ENCODE measurements at regions not wholly inside any gene's neighbourhood (a gene's known extent, or its start where the extent isn't known, plus 50 kb on each side); places are given as distances from the start of the nearest gene placed in this dataset.
"Not testable (repeated sequence)": the region's sequence is repeated elsewhere in the genome, so short reads cannot be mapped to it uniquely, and the experiment has no call there.

DNA sequence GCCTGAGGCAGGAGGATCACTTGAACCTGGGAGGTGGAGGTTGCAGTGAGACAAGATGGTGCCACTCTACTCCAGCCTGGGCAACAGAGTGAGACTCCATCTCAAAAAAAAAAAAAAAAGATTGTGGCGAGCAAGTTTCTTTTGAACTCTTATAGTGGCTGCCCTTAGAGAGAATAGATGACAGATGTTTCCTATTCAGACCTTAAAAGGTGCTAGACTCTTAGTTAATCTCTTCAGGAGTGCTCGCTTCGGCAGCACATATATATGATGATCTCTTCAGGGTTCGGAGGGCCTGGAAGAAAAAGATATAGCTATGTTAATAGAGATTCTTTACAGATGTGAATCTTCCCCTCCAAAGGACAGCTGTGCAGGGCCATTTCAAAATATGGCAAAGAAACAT, 73.1 kb upstream of the AMN1 start:
- no peak for DNase-seq
- intact Hi-C loops (cut with micrococcal nuclease): loop anchor here (5.0 kb wide), 1 partner anchor 160 kb away; no protein-coding TSS in a partner anchor
- Mint-ChIP-seq H3K27ac (no peak overlapping the region), H3K9me3 (peaks cover 11% of the 10 kb centered on the region), H3K4me1 (peaks cover 28% of the 10 kb centered on the region), H3K36me3 (ENCODE audit: low read depth) (no peaks in the 10 kb centered on the region), H3K4me3 (no peak overlapping the region), H3K27me3 (no peaks in the 10 kb centered on the region)

DNA sequence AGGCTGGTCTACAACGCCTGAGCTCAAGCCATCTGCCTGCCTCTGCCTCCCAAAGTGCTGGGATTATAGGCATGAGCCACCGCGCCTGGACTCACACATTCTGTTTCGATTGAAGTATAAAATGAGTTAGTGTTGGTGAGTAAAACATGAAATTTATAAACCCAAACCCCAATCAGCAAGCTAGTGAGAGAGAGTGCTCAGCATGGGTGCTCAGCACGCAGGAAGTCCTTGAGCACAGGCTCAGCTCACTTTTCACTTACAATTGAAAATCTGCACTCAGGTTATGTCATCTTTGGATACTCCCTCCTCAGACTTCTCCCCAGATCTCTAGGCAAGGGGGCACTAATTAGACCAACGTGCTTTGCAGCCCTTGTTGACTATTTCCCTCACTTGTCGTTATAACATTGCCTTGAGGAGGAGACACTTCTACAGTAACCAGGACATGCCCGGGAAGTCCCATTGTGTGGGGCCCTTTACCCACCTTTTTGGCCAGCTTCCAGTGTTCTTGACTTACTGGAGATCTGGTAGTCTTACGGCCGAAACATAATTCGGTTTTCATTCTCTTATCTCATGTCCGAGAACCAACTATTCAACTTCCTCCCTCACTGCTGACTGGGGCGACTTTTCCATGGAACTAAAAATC, 68.5 kb upstream of the AMN1 start:
- Mint-ChIP-seq H3K4me3 (no peak overlapping the region), H3K9me3 (peaks cover 11% of the 10 kb centered on the region), H3K27ac (no peak overlapping the region), H3K4me1 (peaks cover 13% of the 10 kb centered on the region), H3K27me3 (no peaks in the 10 kb centered on the region), H3K36me3 (ENCODE audit: low read depth) (no peaks in the 10 kb centered on the region)
- no peak for DNase-seq
- intact Hi-C loops (cut with micrococcal nuclease): no loop called here

DNA sequence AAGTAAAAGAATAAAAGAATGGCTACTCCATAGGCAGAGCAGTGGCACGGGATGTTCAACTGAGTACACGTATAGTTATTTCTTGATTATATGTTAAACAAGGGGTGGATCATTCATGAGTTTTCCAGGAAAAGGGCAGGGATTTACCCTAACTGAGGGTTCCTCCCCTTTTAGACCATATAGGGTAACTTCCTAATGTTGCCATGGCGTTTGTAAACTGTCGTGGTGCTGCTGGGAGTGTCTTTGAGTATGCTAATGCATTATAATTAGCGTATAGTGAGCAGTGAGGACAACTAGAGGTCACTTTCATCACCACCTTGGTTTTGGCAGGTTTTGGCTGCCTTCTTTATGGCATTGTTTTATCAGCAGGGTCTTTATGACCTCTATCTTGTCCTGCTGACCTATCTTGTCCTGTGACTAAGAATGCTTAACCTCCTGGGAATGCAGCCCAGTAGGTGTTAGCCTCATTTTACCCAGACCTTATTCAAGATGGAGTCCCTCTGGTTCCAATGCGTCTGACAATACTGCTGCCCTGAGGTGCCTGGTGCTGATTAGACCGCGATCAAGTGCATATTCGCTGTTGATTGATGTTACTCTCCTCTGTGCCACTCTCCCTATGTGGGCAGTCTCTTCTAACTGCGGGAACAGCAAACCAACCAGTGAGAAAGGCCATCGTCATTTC, 67.6 kb upstream of the AMN1 start:
- H3K27ac Mint-ChIP-seq: no peak overlapping the region
- no peaks in the 10 kb centered on the region for H3K27me3 Mint-ChIP-seq
- no peak for DNase-seq
- no peak overlapping the region for H3K4me3 Mint-ChIP-seq
- intact Hi-C loops (cut with micrococcal nuclease): no loop called here
- no peaks in the 10 kb centered on the region for H3K36me3 Mint-ChIP-seq (ENCODE audit: low read depth)
- H3K9me3 Mint-ChIP-seq: peaks cover 11% of the 10 kb centered on the region
- H3K4me1 Mint-ChIP-seq: peaks cover 9% of the 10 kb centered on the region

DNA sequence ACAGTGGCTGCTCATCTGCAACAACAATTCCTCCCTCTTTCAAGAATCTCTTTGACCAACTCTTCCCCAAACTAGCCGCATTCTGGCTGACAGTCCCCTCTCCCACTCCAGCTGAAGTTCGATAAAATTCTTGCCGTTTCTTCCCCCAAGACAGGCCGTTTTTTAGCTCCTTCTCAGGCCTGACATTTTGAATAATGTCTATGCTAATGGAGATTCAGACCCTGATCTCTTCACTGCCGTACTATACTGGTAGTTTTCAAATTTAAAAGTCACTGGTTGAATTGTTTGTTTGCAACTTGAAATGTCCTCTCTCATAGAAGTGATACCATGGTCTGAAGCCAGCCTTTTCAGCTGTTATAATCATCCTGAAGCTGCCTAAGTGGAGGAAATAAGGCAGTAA, 65.9 kb upstream of the AMN1 start:
- intact Hi-C loops (cut with micrococcal nuclease): no loop called here
- Mint-ChIP-seq H3K4me1 (peaks cover 20% of the 10 kb centered on the region), H3K27ac (no peak overlapping the region), H3K27me3 (no peaks in the 10 kb centered on the region), H3K9me3 (peaks cover 8% of the 10 kb centered on the region), H3K36me3 (ENCODE audit: low read depth) (no peaks in the 10 kb centered on the region), H3K4me3 (no peak overlapping the region)
- no peak for DNase-seq

DNA sequence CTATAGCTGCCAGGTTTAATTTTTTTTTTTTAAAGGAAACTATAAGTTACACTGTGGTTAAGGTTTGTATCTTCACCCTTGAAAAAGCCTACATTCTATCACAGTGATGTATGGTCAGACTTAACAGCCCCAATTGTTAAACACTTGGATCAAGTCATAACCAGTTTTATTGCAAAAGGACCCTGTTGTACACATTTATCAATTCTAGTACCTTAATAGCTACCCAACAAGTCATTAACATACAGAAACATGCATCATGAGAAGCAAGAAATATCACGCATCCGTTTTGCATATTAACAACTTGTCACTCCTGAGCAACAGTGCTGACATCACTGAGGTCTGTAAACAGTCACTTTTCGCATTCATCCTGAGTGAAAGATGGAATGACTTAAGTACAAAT, 62.4 kb upstream of the AMN1 start:
- H3K4me3 Mint-ChIP-seq; intact Hi-C loops (cut with micrococcal nuclease); H3K36me3 Mint-ChIP-seq (ENCODE audit: low read depth); H3K9me3 Mint-ChIP-seq; H3K27ac Mint-ChIP-seq; H3K27me3 Mint-ChIP-seq; DNase-seq: not testable (repeated sequence)
- peaks cover 11% of the 10 kb centered on the region for H3K4me1 Mint-ChIP-seq

DNA sequence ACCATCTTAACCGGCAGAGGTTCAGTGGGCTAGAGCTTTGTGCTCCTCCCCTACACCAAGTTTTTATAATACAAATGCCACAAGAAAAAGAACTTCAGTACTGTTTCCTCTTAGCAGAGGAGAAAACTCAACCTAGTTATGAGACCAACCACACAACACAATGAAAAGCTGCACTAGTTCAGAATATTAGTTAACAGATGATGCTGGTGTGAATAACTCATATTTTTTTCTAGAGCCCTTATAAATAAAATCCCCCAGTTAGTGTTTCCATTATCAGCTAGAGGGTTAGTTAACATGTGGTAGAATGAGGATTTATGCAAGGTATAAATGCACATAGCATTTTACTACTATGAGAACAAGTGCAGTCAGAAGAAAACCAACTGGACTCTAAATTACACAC, 61.9 kb upstream of the AMN1 start:
- H3K27me3 Mint-ChIP-seq: no peaks in the 10 kb centered on the region
- DNase-seq: no peak
- intact Hi-C loops (cut with micrococcal nuclease): no loop called here
- H3K27ac Mint-ChIP-seq: no peak overlapping the region
- no peaks in the 10 kb centered on the region for H3K9me3 Mint-ChIP-seq
- peaks cover 11% of the 10 kb centered on the region for H3K4me1 Mint-ChIP-seq
- no peaks in the 10 kb centered on the region for H3K36me3 Mint-ChIP-seq (ENCODE audit: low read depth)
- no peak overlapping the region for H3K4me3 Mint-ChIP-seq

DNA sequence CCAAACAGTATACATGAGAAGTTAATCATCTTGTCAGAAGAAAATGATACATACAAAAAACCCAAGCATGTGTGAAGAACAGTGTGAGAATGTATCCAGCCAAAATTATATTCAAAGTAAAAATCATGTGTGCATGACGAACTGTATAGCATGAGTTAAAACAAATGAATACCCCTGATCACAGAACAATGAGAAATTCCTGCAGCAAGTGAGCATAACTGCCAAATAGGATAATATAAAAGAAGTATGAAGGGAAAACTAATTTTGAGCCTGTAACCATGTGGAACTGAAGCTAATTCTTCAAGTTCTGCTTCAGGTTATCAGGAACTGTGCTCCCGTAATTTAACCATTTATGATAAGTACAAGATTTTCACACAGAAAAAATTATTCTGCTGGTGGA, 56.5 kb upstream of the AMN1 start:
- Mint-ChIP-seq H3K27ac (no peak overlapping the region), H3K36me3 (ENCODE audit: low read depth) (peaks cover 3% of the 10 kb centered on the region), H3K4me1 (peaks cover under 1% of the 10 kb centered on the region), H3K4me3 (no peak overlapping the region), H3K9me3 (peaks cover 12% of the 10 kb centered on the region), H3K27me3 (no peaks in the 10 kb centered on the region)
- DNase-seq: no peak
- intact Hi-C loops (cut with micrococcal nuclease): no loop called here

DNA sequence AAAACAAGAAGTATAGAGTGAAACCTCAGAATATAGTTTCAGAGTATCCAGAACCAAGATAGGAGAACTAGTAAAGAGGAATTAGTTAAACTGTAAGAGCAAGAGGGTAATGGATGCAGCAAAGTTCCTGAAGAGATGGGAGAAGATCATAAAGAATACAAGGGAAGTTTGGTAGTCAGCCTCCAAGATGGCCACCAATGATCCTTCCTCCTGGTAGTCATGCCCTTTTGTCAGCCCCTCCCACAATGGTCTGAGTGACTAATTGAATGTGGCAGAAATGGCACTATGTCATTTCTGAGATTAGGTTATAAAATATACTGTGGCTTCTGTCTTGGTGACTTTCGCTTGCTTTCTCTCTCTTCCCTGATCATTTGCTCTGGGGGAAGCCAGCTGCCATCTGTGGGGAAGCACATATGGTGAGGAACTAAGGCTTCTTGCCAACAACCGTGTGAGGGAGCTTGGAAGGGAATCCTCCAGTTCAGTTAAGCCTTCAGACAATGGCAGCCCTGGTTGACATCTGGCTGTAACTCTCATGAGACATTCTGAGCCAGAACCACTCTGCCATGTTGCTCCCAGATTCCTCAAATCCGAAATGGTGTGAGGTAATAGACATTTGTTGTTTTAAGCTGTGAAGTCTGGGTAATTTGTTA, 55.3 kb upstream of the AMN1 start:
- Mint-ChIP-seq H3K27ac (no peak overlapping the region), H3K36me3 (ENCODE audit: low read depth) (peaks cover 3% of the 10 kb centered on the region), H3K4me3 (no peak overlapping the region), H3K27me3 (no peaks in the 10 kb centered on the region), H3K4me1 (no peaks in the 10 kb centered on the region), H3K9me3 (peaks cover 12% of the 10 kb centered on the region)
- DNase-seq: no peak
- intact Hi-C loops (cut with micrococcal nuclease): no loop called here

DNA sequence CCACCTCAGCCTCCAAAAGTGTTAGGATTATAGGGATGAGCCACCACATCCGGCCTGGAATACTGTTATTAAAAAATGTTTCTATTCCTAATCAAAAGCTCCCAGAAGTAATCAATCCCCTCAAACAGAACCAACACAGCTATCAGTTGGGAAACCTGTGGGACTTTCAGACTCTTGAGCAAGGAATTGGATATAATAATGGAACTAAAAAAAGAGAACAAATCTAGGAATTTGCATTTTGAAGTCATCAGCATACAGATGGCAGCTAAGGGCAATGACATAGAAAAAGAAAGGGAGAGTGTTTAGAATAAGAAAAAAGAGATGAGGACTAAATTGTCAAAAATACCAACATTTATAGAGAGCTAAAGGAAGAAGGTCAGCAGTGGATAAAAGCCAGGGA, 54.7 kb upstream of the AMN1 start:
- H3K27me3 Mint-ChIP-seq: no peaks in the 10 kb centered on the region
- peaks cover 12% of the 10 kb centered on the region for H3K9me3 Mint-ChIP-seq
- H3K4me1 Mint-ChIP-seq: no peaks in the 10 kb centered on the region
- H3K36me3 Mint-ChIP-seq (ENCODE audit: low read depth): peaks cover 3% of the 10 kb centered on the region
- no peak overlapping the region for H3K4me3 Mint-ChIP-seq
- intact Hi-C loops (cut with micrococcal nuclease): no loop called here
- no peak for DNase-seq
- H3K27ac Mint-ChIP-seq: no peak overlapping the region

DNA sequence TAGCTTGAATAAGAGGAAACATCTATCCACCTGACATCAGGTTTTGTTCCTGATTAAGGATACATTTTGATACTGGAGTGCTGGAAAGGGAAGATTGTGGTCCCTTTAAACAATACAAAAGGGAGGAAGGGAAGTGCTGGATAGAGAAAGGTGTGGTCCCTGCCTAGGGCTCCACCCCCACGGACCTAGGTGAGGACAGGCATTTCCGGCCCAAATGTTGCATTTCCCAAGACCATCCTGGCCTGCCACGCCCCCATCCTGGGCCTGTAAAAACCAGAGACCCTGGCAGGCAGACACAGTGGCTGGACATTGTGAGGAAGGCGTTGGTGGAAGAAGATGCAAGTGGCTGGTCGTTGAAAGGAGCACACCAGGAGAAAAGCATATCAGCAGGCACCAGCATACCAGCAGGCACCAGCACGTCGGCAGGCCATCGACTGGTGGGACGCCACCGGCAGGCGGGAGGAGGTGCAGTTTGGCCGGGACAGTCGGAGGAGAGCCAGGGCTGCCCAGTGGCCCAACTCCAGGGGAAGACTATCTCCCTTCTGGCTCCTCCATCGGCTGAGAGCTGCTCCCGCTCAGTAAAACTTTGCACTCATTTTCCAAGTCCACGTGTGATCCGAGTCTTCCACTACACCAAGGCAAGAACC, 53.2 kb upstream of the AMN1 start:
- H3K27me3 Mint-ChIP-seq: no peaks in the 10 kb centered on the region
- H3K4me3 Mint-ChIP-seq: no peak overlapping the region
- peaks cover 3% of the 10 kb centered on the region for H3K36me3 Mint-ChIP-seq (ENCODE audit: low read depth)
- H3K27ac Mint-ChIP-seq: no peak overlapping the region
- H3K4me1 Mint-ChIP-seq: no peaks in the 10 kb centered on the region
- peaks cover 12% of the 10 kb centered on the region for H3K9me3 Mint-ChIP-seq
- no peak for DNase-seq
- intact Hi-C loops (cut with micrococcal nuclease): no loop called here

DNA sequence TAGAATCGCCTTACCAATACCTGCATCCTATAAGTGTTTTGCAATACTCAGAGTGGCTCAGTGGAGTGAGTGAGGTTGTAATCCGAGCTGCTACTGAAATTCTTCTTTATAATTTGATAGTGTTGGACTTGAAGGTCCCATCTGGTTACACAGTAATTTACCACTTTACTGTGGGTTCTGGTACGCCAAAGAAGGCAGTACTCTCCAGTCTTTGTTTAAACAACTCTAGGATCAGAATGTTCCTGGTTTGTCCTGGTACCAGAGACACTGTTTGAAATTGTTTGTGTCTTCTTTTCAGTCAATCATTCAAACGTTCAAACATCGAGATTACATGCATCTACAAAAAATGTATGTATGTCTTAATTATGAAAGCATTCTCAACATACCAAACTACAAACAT, 51.3 kb upstream of the AMN1 start:
- no peak for DNase-seq
- no peaks in the 10 kb centered on the region for H3K27me3 Mint-ChIP-seq
- H3K36me3 Mint-ChIP-seq (ENCODE audit: low read depth): peaks cover 3% of the 10 kb centered on the region
- no peak overlapping the region for H3K4me3 Mint-ChIP-seq
- intact Hi-C loops (cut with micrococcal nuclease): no loop called here
- no peaks in the 10 kb centered on the region for H3K4me1 Mint-ChIP-seq
- H3K9me3 Mint-ChIP-seq: peaks cover 12% of the 10 kb centered on the region
- no peak overlapping the region for H3K27ac Mint-ChIP-seq

DNA sequence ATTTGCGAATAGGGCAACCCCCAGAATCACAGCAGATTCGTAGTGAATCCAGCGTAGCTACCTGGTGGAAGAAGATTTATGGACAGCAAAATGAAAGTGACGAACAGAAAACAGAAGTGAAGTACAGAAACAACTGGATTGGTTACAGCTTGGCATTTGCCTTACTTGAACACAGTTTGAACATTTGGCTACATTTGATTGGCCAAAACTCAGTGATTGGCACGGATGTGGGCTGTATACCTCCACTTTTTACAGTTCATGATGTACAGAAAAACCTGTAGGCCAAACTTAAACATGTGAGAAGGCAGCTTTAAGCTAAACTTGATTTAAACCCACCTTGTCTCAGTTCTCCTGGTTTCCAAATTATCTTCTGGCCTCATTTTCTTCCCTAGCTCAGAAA, 49.9 kb upstream of the AMN1 start:
- H3K27ac Mint-ChIP-seq: no peak overlapping the region
- peaks cover under 1% of the 10 kb centered on the region for H3K36me3 Mint-ChIP-seq (ENCODE audit: low read depth)
- H3K4me1 Mint-ChIP-seq: no peaks in the 10 kb centered on the region
- intact Hi-C loops (cut with micrococcal nuclease): no loop called here
- H3K4me3 Mint-ChIP-seq: no peak overlapping the region
- DNase-seq: no peak
- H3K27me3 Mint-ChIP-seq: no peaks in the 10 kb centered on the region
- peaks cover 5% of the 10 kb centered on the region for H3K9me3 Mint-ChIP-seq
